ENCODE measurements at regions not wholly inside any gene's neighbourhood (a gene's known extent, or its start where the extent isn't known, plus 50 kb on each side); places are given as distances from the start of the nearest gene placed in this dataset.

DNA sequence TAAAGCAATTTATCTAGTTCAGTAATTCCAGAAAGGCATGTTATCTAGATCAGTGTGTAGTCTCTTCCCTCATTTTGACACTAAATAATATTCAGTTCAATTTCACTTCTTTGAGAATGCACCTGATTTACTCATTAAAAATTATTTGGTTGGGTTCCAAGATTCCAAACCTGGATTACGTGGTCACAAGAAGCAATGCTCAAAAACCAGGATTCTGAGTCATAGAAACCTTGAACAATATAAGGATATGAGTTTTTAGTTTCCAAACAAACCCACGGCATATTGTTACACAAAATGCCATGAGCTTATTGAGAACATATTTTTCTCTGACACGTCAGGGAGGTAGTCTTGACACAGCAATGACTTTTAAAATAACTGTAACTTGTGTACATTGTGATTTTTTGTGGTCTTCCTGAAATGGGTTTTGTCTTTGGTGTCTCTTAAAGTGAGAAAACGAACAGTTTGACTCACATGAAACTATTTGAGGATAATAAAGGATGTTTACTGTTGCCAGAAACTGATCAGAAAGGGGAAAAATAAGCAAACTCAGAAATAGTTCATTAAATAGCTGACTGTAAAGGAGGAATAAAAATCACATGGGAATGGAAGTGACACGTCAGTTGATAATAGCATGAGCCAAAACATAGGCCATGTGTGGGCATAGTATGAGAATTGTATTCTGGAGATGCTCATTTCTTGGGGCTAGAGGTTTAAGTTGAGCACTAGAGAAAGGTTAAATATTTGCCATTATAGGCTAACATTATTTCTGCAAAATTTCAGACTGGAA, 617.7 kb upstream of the CDH2 start:
- no peak for DNase-seq (ENCODE audit: low read depth, low spot score)

DNA sequence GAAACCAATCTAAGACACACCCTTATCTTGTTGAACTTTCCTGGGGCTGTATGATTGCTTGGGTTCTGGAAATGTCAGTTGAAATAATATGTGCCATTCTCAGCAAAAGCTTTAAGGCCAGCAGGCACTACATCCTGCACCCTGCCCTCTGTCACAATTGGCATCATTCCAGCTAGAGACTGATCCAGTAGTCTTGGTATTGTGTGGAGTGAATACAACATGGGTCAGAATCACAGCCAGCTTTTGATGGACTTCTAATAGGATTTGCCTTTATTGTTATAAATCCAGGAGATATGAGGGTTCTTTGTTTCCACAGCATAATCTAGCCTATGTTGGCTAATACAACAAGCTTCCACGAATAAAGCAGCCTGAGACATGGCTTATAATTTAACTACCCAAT, 617.0 kb upstream of the CDH2 start:
- DNase-seq (ENCODE audit: low read depth, low spot score): no peak

DNA sequence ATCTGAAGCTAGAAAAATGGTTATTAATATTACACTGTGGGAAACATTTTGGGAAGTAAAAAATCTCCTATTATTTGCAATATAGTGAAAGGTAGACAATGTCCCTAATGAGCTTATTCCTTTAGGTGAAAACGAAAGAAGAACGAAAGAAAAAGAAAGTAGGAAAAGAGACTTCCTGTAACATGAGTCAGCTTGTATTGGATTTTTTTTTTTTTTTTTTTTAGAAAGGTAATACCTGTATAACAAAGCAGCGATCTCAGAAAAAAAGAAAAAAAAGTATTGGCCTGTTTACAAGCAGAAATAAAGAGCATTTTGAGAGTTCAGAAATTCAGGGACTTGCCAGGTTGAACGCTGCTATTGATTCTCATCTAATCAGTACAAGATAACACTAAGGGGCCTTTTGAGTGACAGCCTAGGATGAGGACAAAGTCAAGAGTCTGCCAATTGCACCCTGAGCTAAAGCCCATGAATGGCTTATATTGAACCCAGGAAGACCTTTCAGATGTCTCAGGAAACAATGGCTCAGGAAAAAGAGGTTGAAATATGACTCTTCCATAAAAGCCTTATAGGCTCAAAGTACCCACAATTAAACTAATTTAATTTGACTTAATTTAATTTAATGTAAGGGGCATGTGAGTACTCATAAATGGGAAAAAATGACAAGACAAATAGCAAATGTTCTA, 615.6 kb upstream of the CDH2 start:
- no peak for DNase-seq (ENCODE audit: low read depth, low spot score)

DNA sequence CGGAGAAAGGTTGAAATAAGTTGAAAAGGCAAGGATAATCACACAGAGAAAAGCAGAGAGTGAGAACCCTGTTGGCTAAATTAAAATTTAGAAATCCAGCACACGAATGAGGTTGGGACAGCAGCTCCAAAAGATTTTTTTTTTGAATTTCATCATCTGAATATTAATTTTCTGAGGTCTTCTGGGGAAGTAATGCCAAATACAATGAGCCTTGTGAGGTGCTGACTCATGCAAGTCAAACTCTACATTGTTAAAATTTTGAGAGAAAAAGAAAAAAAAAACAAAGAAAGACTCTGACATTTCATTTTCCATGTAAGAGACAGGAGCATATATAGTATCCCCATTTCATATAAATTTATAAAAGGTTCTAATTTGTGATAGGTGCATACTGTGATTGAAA, 614.2 kb upstream of the CDH2 start:
- no peak for DNase-seq (ENCODE audit: low read depth, low spot score)

DNA sequence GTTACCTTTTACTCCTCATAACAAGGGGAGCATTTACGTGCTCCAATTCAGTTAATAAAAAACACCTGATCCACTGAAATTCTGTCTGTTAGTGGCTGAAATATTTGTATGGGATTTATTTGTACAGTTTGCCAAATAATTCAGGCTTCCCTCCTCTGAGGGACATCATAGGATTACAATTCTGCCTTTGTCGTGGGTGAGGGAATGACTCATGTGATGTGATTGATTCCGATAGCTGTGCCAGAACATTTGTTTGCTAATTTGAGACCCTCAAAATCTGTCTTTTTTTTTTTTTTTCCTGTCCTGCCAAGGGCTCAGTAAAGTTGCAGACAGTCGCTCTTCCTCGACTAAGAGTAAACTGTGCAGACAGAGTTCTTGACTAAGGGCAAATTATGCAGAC, 612.6 kb upstream of the CDH2 start:
- DNase-seq (ENCODE audit: low read depth, low spot score): no peak

DNA sequence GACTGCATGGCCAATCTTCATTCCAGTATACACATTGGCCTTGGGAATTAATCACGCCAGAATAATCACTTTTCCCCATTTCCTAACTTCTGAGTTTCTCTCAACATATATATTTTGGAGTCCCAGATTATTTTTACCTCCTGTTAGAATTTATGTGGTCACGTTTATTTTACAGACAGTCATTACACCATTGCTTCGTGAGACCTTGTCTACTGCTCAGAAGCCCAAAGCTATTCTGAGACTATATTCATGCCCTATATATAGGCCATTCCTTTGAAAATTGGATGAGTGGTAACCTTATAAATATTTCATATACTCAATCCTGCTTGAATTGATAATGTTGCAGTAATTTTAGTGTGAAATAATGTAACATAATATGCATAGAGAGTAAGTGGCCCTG, 610.0 kb upstream of the CDH2 start:
- DNase-seq (ENCODE audit: low read depth, low spot score): no peak

DNA sequence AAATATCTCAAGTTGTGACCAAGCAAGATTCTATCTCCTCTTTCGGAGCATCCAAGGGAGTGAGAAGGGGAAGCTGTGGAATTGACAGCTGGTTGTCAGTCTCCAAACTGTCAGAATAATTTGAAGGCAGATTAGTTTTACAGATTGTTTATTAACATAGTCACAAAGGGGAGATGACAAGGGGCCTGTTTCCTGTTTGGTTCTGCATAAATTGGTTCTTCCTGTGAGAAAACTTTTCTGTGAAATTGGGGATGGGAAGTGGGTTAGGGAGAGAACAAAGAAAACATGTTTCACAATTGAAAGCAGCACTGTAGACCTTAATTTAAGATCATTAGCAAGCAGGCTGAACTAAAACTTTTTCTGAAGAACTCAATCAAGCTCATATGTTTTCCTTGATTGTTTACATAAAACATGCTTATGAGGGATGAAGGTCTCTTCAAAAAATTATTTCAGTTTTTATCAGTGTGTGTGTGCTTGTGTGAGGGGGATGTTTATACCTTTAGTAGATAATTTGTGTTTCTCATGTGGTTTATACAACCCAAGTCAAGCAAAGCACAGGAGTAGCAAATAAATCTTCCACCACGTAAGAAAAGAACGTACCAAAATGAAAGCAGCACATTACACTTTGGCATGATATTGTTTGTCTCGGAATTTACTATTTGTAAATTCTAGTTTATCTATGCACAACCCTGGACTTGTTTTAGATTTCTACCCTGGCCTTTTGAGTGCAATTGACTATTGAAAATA, 604.9 kb upstream of the CDH2 start:
- no peak for DNase-seq (ENCODE audit: low read depth, low spot score)

DNA sequence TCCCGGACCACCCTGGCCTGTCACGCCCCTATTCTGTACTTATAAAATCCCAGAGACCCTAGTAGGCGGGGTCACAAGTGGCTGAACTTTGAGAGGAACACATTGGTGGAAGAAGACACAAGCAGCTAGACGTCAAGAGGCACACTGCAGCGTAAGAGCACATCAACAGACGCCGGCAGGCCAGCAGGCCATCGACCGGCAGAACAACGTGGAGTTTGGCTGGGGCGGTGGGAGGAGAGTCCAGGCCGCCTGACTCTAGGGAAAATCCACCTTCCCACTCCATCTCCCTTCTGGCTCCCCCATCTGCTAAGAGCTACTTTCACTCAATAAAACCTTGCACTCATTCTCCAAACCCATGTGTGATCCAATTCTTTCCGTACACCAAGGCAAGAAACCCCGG, 601.8 kb upstream of the CDH2 start:
- DNase-seq (ENCODE audit: low read depth, low spot score): no peak

DNA sequence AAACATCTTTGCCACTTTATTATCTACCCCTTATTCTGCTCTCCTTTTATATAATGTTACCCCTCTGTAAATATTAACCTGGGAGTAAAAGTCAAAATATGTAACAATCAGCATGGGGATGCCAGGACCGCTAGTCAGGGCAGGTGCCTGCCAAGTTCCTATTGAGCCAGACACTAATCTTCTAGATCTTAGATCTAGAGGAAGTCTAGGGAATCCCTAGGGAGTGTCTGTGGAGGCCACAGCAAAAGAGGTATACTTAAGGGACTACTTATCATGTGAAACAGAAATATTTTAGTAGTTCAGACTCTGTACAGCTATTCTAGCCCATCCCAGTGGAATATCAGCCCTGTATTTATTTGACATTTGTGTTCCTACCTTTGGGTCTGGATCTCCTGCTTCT, 600.8 kb upstream of the CDH2 start:
- no peak for DNase-seq (ENCODE audit: low read depth, low spot score)

DNA sequence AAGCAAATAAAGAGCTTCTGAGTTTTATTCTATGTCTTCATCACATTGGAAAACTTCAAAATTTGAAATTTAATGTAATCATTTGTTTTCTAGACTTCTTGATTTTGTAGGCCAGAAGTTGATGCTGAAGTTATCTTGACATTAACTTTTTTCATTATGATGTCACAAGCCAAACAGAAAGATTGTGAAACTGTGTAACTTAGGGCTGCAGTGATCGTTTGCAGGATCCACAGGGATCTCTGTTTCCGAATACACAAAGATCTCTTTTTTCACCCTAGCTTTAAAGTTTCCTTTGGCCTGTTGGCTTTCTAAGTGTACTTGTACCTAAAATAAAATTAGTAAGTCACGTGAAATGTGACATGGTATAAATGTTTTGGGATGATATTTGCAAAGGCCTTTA, 594.9 kb upstream of the CDH2 start:
- no peak for DNase-seq (ENCODE audit: low read depth, low spot score)

DNA sequence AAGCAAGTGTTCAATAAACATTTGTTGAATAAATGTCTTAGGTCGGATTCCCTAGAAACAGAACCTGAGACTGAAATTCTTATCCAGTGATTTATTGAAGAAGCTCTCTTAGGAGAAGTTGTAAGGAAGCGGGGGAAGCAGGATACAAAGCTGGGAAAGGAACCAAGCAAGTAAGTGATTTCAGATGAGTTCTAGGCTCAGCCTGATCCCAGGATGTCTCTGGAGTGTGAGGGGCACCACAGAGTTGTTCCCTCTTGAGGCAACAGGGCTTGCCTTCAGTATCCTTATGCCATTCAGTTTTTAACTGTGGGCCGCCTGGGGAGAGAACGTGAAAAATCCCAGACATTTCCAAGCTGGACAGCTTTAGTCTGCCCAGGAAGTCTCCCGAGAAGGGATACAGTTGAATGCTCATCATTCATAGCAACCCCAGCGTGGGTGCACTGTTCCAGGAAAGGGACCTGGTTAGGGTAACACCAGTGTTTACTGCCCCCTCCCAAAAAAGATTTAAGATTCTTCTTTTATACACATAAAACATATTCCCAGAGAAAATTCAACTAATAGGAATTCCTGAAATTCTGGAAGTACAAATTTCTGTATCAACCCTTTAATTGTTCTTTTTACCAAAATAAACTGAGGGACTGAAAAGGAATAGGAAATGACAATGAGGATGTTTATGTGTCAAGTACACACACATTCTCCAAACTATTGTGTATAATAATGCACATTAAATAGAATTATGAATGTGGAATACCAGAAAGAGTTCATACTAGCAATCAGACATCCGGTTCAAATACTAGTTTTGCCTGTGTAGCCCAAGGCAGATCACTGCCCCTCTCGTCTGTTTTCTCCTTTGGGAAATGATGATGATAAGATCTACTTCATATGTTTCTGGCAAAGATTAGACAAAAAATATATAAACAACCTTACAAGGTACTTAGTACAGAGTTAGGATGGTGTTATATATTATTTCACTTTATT, 592.1 kb upstream of the CDH2 start:
- no peak for DNase-seq (ENCODE audit: low read depth, low spot score)

DNA sequence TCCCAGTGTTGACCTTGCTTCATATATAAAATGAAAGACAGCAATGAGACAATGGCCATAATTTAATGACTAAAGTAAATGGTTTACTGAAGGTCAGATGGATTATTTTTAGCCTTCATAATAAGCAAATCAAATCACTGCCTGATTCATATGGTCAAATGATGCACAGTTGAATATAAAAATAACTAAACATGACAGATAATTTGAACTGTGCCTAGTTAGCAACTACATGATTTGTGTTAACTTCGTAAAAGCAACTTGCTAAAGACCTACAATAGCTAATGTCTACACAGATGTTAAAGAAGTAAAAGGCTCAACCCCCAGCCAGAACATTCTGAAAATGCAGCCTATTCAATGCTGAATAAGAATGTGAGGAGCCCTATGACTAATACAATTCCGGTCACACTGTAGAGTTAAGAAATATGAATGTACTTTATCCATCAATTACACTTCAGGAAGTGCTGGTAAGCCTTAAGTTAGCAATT, 590.8 kb upstream of the CDH2 start:
- no peak for DNase-seq (ENCODE audit: low read depth, low spot score)

DNA sequence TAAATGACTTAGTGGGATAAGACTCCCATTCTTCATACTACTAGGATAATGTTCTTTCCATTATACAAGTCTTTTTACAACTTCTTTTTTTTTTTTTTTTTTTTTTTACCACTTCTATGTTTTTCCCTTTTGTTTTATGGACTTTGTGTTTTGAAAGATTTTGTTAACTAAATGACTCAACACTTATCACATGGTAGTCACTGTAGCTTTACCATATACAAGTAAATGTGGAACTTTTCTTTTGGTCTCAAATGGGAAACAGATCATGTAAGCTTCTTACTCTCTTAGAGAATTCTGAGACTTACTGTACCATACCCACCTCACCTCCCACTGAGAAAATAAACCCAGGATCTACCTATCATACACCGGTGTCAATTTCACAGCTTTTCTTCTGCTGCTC, 590.3 kb upstream of the CDH2 start:
- no peak for DNase-seq (ENCODE audit: low read depth, low spot score)

DNA sequence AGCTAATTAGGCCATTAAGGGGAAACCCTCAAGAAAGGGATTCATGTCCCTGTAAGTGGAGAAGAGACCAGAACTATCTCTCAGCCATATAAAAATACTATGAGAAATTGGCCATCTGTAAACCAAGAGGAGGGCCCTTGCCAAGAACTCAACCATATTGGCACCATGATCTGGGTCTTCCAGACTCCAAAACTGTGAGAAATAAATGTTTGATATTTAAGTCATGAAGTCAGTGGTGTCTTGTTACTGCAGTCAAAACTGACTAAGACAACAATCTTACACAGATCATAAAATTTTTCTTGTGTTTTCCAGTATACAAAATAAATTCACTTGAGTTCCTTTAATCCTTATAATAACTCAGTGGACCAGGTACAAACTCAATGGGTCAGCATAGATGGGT, 589.8 kb upstream of the CDH2 start:
- DNase-seq (ENCODE audit: low read depth, low spot score): no peak

DNA sequence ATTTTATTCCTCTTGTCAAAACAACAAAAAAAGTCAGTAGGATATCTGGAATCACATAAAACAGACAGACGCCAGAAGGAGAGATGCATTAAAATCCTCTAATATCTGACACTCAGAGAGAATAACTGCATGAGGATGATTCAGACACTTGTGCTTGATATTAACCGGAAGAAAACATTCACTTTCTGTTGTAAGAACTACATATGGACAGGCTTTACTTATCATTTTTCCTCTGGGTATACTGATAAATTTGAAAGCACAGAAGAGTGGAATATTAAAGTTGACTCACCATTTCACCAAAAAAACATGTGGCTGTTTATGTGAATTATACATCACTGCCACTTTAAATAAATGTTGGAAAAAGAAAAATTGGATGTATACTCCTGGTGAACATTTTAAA, 589.1 kb upstream of the CDH2 start:
- DNase-seq (ENCODE audit: low read depth, low spot score): no peak

DNA sequence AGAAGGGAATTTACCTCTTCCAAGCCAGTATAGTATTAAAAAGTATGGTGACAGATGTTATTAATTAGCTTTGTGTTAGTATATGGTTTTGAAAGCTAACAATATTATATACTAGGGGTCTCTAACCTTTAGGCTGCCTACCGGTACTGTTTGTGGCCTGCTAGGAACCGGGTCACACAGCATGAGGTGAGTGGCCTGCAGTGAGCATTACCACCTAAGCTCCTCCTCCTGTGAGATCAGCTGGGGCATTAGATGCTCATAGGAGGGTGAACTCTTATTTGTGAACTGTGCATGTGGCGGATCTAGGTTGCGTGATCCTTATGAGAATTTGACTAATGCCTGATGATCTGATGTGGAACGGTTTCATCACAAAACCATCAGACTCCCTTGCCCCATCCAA, 583.4 kb upstream of the CDH2 start:
- no peak for DNase-seq (ENCODE audit: low read depth, low spot score)

DNA sequence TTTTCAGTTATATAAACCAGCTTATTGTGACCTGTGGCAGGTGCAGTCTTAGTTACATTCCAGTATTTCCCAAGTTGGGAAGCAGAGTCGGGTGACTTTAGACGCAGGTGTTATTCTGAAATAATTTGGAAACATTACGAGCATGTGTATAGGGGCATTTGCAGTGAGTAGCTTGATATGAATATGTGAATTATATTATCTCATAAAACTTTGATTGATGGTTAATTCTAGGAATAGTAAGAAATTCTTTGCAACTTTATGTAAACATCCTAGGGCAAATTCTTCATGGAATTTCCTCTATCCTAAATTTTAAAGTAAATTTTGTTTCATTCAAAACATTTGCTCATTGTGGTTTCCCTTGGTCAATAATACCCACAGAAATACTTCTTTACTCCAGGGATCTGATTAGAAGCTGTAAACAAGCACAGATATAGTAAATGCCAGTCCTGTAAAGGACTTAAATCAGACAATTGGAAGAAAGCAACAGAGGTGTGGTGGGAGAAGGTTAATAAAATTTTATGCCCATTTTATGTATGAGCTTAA, 580.6 kb upstream of the CDH2 start:
- no peak for DNase-seq (ENCODE audit: low read depth, low spot score)

DNA sequence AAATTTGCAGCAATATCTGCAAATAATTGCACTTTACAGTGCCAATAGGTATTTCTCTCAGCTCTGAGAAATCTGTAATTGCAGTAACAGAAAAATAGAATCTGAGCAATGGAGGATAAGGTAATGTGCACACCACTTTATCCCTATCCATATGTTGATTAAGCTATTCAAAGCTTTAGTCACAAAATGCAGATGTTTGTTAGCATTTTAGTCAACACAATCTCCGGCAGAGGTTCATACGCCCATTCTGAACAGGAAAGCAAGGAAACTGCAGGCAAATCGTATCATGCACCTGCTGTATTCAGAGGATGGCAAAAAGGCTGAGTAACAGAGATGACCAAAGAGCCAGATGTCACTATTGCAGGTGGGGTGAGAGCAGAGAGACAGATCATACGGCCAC, 566.2 kb upstream of the CDH2 start:
- DNase-seq (ENCODE audit: low read depth, low spot score): no peak

DNA sequence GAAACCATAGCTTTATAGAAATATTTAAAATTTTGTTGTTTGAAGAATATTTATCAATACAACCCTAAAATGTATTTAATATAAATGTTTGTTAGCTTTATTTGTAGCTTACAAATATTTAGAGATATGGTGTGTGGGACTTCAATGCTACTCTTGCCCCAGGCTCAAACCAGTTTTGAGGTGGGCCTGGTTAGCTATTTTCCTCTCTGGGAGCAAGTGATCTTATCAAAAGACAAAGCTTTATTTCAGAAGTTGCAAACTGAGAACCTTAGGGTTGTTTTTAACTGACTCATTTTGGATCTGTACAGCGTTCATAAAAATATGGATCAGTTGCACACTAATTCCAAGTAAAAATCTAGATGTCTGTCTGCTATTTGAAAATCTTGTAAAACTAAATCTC, 563.6 kb upstream of the CDH2 start:
- no peak for DNase-seq (ENCODE audit: low read depth, low spot score)

DNA sequence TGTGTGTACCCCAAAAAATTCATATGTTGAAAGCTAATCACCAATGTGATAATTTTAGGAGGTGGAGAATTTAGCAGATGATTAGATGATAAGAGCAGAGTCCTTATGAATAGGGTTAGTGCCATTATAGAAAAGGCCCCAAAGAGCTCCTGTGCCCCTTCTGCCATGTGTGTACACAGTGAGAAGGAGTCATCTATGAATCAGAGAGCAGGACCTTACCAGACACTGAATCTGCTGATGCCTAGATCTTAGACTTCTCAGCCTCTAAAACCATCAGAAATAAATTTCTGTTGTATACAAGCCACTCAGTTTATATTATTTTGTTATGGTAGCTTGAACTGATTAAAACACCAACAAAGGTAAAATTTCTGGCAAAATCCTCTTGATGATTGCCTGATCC, 560.0 kb upstream of the CDH2 start:
- no peak for DNase-seq (ENCODE audit: low read depth, low spot score)

DNA sequence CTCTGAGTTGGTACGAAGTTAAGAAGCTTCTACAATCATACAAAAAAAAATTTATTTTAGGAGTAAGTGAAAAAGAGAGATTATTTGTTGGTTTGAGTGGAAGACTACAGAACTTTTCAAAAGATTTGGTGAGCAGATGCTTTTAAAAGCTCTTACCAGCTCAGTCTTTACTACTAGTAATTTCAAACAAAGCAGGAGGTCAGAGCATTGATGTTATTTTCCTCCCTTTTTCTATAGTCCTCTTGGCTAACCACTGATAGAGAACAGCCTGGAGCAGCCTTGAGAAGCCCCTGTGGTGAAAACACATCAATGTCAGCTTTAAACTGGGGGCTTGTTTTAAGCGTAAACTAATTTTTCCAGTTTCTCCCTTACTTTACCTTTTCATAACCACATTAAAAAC, 559.3 kb upstream of the CDH2 start:
- no peak for DNase-seq (ENCODE audit: low read depth, low spot score)
